ENCODE measurements at regions not wholly inside any gene's neighbourhood (a gene's known extent, or its start where the extent isn't known, plus 50 kb on each side); places are given as distances from the start of the nearest gene placed in this dataset.

- no peak overlapping the region for H3K27ac ChIP-seq (ENCODE audit: low read depth, low read length)
- peak overlapping the region; percentile 94 for H4K91ac ChIP-seq (replicated peaks; ENCODE audit: insufficient read length, low read length)
- CTCF ChIA-PET (ENCODE audit: partially characterized antibody): interaction anchor here (0.8 to 1.3 kb wide), 2 partner anchors 70 to 252 kb away, joined by 3 read pairs; no protein-coding TSS in a partner anchor
- H3K9ac ChIP-seq (replicated peaks in 1 of 4; ENCODE audit: extremely low read depth in 1 of 4, low read depth in 3 of 4, low read length in 3 of 4): no peak overlapping the region
- no peak overlapping the region for H4K5ac ChIP-seq (ENCODE audit: insufficient read length, low read depth, low read length)
- POLR2A ChIA-PET (ENCODE audit: partially characterized antibody): interaction anchor here (0.8 to 1.8 kb wide), 3 partner anchors 14 to 124 kb away, joined by 3 to 5 read pairs (median 4); no protein-coding TSS in a partner anchor
- peaks cover 6 to 22% (median 12%) of the 10 kb centered on the region in 4 experiments for H3K4me1 ChIP-seq (replicated peaks in 1 of 4; ENCODE audit: control insufficient read depth in 3 of 4, insufficient read depth in 4 of 4, low read length in 3 of 4)
- peaks cover 23 to 30% of the 10 kb centered on the region in 2 experiments for H3K9me3 ChIP-seq (ENCODE audit: insufficient read depth in 2 of 2, low read depth in 1 of 2, low read length in 1 of 2)
- FAIRE-seq (no peak), DNase-seq (ENCODE audit: low read depth in 1 of 2, low spot score in 2 of 2) (no peak)
- peak overlapping the region; percentile 4; the same call in 1 of the 2 replicates for H2BK12ac ChIP-seq (ENCODE audit: low read depth, low read length)
- H2AFZ ChIP-seq (ENCODE audit: low read length): no peak overlapping the region
- no peak overlapping the region for H2AK5ac ChIP-seq (ENCODE audit: low read depth, low read length)
- H2BK120ac ChIP-seq (replicated peaks; ENCODE audit: low read depth, low read length): peak overlapping the region; percentile 26
- H3K18ac ChIP-seq (ENCODE audit: extremely low read depth, low read length): 0 out of 2 replicates have a peak overlapping the region, but pooled peaks have one; percentile 44
- no peaks in the 10 kb centered on the region for H3K79me2 ChIP-seq (ENCODE audit: control insufficient read depth in 1 of 2, insufficient read depth in 2 of 2, low read length in 2 of 2)
- 0 out of 2 replicates have a peak overlapping the region, but pooled peaks have one; percentile 2 for H2BK20ac ChIP-seq (ENCODE audit: low read length)
- H3K27me3 ChIP-seq (replicated peaks in 1 of 4; ENCODE audit: control insufficient read depth in 3 of 4, extremely low read depth in 1 of 4, insufficient read depth in 3 of 4, low read length in 3 of 4): no peaks in the 10 kb centered on the region
- no peak overlapping the region for H2BK15ac ChIP-seq (ENCODE audit: low read length)
- no peaks in the 10 kb centered on the region for H3K79me1 ChIP-seq (ENCODE audit: low read depth, low read length)
- H3K36me3 ChIP-seq (ENCODE audit: control insufficient read depth in 2 of 4, insufficient read depth in 4 of 4, low read length in 3 of 4): peaks cover 0 to 13% (median 1%) of the 10 kb centered on the region in 4 experiments; a peak in 2 of 8 replicates
- no peak overlapping the region for H3K4me3 ChIP-seq (ENCODE audit: extremely low read depth in 1 of 4, insufficient read depth in 2 of 4, low read depth in 3 of 4, low read length in 4 of 4)
- no peak overlapping the region for H3K14ac ChIP-seq (ENCODE audit: insufficient read length)
- no peak overlapping the region for H3K56ac ChIP-seq (replicated peaks; ENCODE audit: insufficient read length, low read depth, low read length)
- no peak overlapping the region for H3K4ac ChIP-seq (replicated peaks; ENCODE audit: insufficient read length, low read depth, low read length)
- H4K20me1 ChIP-seq (replicated peaks in 1 of 2; ENCODE audit: control insufficient read depth in 1 of 2, insufficient read depth in 2 of 2, low read length in 2 of 2): no peaks in the 10 kb centered on the region
- H3K23me2 ChIP-seq (ENCODE audit: low read depth, low read length): no peaks in the 10 kb centered on the region; the same call in 1 of the 2 replicates
- H4K8ac ChIP-seq (ENCODE audit: extremely low read depth, insufficient read depth, low read length): no peak overlapping the region
- WGBS, 2 experiments (ENCODE audit: extremely low coverage in 1 of 2, insufficient coverage in 1 of 2, insufficient read length in 1 of 2, insufficient replicate concordance in 2 of 2, low coverage in 1 of 2, low lambda C conversion rate in 2 of 2, missing lambda C conversion rate in 1 of 2): 64% methylated on average over 3 of the region's 3 CpGs; no CpG with 5 or more reads in 1 of the 2 experiments
- no peak overlapping the region; a peak in 1 of 4 replicates for H3K4me2 ChIP-seq (ENCODE audit: insufficient read depth in 1 of 2, low read depth in 2 of 2, low read length in 2 of 2)
- H3K23ac ChIP-seq (ENCODE audit: insufficient read length): no peak overlapping the region
- H2BK5ac ChIP-seq (ENCODE audit: low read depth, low read length): peak overlapping the region; percentile 98; the same call in 1 of the 2 replicates
- TF ChIP-seq EGR1 (IDR thresholded peaks at IDR 0.05; ENCODE audit: borderline replicate concordance, low read depth, low read length): no peak
- TF ChIP-seq TAF1 (IDR thresholded peaks at IDR 0.05; ENCODE audit: low read depth, low read length): no peak
- no peak for TF ChIP-seq SIX5 (IDR thresholded peaks at IDR 0.05; ENCODE audit: low read depth, low read length)
- TF ChIP-seq POLR2A (IDR thresholded peaks at IDR 0.05; ENCODE audit: control extremely low read depth in 1 of 2, low read depth in 2 of 2, low read length in 2 of 2): no peak
- no peak; the same call in 1 of the 2 replicates for TF ChIP-seq KDM1A (IDR thresholded peaks at IDR 0.05; ENCODE audit: borderline replicate concordance, low read length)
- TF ChIP-seq SP4 (IDR thresholded peaks at IDR 0.05; ENCODE audit: low read length): no peak
- TF ChIP-seq GTF2F1 (IDR thresholded peaks at IDR 0.05; ENCODE audit: borderline replicate concordance, low read depth, low read length): no peak
- no peak for TF ChIP-seq YY1 (IDR thresholded peaks at IDR 0.05; ENCODE audit: low read depth, low read length)
- no peak for TF ChIP-seq USF2 (IDR thresholded peaks at IDR 0.05; ENCODE audit: low read length)
- TF ChIP-seq POU5F1 (IDR thresholded peaks at IDR 0.05; ENCODE audit: low read depth, low read length): no peak
- no peak for TF ChIP-seq RNF2 (IDR thresholded peaks at IDR 0.05; ENCODE audit: borderline replicate concordance, low read depth, low read length, missing control alignments, poor library complexity, severe bottlenecking)
- TF ChIP-seq MAFK (IDR thresholded peaks at IDR 0.05; ENCODE audit: low read depth, low read length): no peak
- TF ChIP-seq CTBP2 (IDR thresholded peaks at IDR 0.05; ENCODE audit: borderline replicate concordance, insufficient read depth, insufficient read length, low read length): no peak
These were observed 592.1 kb upstream of the CDH5 start for GRCh38 chr16:65774350-65774749.

Data from H1 (cell line).